DMS 273 treated with DMSO at 0.1 percent for 48 hours (cell line): ENCODE measurements at regions not wholly inside any gene's neighbourhood (a gene's known extent, or its start where the extent isn't known, plus 50 kb on each side); places are given as distances from the start of the nearest gene placed in this dataset.

Experiments used
- DNase-seq: peaks from one replicate; lab custom pipeline; 2025; lab: John Stamatoyannopoulos, UW

DNA sequence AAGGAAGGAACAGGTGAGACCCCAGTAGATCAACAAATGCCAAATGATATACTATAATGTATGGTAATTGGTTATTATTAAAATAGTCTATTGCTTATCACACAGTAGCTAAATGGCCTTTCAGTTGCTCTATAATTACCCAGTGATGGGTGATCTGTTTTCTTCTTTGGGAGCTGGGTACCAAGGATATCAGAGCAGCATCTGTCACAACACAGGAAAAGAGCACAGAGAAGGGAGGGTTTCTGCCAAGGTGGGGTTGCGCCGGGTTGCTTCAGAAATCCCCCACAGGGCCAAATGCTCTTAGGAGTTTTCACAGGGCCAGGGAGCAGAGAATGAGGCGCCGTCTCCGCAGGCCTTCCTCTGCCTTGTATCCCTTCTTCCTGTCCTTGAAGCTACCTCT is 469.4 kb downstream of the INSC start:
- DNase-seq: no peak

- DNase-seq: no peak
These were observed 471.0 kb downstream of the INSC start for GRCh38 chr11:15585602-15586331.

DNA sequence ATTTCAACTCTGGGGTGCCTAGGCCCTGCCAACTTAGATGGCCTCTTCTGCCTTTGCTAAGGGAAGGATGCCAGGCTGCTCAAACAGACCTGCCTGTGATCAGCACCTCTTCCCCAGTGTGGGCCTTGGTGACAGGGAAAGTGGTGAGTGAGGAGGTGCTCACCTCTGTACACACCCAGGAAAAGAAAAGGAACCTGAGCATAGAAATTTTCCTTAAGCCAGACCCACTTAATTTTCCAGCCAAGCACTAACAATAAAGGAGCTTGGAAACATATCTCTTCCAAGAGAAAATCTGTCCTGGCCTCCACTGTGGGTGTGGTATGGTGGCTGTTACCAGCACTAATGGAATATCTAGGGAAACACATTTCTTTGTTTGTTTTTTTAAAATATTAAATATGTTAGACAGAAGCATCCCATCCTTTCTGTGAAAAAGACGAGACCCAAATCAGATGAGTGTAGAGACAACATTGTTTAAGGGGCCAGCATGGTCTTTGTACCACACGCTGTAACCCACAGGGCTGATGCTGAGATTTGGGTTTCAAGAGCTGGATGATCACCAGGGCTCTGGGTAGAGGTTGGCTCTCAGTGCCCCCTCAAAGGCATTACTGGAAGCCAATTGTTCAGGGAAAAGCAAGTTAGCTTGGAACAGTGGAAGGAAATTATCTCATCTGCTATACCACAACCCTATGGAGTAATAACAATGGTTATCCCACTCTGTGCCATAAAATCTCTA is 472.2 kb downstream of the INSC start:
- DNase-seq: no peak

DNA sequence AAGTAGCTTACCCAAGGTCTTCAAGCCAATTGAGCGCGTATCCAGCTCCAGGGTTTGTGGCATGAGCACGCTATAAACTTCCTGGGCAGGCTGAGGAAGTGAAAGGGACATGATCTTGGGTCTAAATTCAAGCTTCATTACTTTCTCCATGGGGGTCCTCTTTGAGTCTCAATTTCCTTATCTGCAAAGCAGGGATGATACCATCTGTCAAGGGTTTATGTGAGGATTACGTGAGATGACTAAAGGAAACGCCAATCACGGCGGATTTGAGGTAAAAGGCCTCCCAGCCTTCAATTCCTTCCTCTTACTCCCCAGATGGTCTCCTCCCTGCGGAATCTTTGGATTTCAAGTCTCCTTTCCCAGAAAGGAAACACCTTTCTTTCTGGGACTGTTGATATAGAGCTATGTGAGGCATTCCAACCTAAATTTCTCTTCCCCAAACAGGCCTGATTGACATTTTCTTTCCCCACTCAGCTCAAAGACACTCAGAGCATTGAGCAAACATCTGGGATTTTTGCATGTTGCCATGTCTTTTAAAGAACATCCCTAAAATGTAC is 474.4 kb downstream of the INSC start:
- DNase-seq: peak; percentile 38

DNA sequence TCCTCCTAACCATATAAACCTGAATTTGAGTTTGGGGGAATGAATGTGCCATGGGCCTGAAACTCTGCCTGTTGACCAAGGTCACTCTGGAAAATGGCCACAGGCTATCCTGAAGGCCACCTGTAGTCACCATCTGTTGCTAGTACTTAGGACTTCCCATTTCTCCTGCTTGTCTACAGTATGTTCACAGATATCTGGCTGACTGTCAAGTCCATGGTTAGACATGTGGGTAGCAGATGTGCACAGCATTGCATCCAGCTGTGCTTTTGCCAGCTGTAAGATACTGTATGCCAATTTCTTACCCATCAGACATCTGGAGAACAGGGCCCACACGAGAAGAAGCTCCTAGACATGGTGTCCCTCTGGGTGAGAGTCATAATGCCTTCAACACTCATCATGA is 475.4 kb downstream of the INSC start:
- DNase-seq: peak; percentile 6

DNA sequence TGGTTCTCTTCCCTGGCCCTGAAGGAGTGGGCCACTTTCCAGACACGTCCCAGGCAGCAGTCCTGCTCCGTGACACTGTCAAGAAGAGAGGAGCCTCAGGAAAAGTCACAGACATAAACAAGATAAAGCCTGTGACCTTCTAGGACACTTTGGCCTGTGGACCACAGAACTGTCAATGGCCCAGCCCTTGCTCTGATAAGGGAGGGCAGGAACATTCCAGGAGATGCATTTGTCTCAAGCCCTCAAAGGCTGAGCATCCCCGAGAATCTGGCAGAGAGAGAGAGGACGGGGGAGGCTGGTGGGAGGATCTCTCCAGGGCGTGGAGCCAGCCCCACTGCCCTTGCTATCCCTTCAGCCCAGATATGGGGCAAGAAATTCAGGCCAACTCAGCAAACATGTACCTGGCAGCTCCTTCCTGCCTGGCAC is 476.4 kb downstream of the INSC start:
- DNase-seq: no peak

- no peak for DNase-seq
These were observed 479.9 kb downstream of the INSC start for GRCh38 chr11:15594607-15595006.

GRCh38 chr11:15599376-15599775 is 484.7 kb downstream of the INSC start:
- no peak for DNase-seq

- no peak for DNase-seq
These were observed 487.3 kb downstream of the INSC start for GRCh38 chr11:15602047-15602446.

- DNase-seq: no peak
These were observed 488.3 kb downstream of the INSC start for GRCh38 chr11:15602785-15603567.

- no peak for DNase-seq
These were observed 490.4 kb downstream of the INSC start for GRCh38 chr11:15605094-15605493.

GRCh38 chr11:15607361-15608036 is 492.8 kb downstream of the INSC start:
- no peak for DNase-seq

- no peak for DNase-seq
These were observed 494.7 kb downstream of the INSC start for GRCh38 chr11:15609445-15609844.

- DNase-seq: no peak
These were observed 496.2 kb downstream of the INSC start for GRCh38 chr11:15610881-15611280.

- no peak for DNase-seq
These were observed 498.5 kb downstream of the INSC start for GRCh38 chr11:15613251-15613650.

DNA sequence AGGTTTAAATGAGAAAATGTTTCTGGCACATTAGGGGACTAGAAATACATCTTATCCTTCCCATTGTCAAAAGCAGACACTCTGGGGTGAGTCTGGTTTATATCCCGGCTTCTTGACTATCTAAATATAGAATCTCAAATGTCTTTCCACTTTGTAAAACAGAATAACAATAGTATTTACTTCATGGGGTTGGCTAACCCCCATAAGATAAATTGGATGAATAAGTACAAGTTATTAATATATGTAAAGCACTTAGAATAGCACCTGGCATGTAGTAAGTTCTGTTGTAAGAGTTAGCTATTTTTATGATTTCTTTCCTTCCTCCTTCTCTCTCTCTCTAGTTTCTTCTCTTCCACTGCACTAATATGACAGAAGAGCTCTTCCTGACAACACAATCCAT is 499.1 kb downstream of the INSC start:
- no peak for DNase-seq

DNA sequence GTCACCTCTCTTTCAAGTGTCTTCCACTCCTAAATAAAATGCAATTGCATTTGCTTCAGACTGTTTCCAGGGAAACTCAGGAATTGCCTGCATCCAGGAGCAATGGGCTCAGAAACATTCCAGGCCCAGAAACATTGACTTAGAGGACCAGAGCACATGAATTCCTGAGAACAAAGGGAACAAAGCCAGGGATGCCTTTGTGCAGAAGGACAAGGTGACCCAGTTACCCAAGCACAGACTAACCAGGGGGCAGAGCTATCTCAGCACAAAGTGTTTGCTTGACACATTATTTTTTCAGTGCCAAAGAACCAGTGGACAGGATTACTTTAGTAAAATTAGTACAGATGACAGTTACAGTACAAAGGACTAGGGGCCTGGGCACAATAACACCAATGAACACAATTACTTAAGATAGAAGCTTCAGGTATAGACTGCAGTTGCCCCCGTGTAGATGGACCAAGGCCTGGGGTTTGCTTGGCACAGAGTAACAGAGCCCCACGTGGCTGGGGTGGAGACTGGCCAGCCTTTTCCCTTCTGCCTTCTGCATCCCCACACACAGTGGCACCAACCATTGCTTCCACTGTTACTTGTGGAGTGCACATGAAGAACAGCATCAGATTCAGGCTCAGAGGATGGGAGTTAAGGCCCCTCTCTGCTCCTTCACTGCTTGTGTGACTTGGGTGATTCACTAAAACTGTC is 500.8 kb downstream of the INSC start:
- no peak for DNase-seq

GRCh38 chr11:15616130-15617105 is 501.7 kb downstream of the INSC start:
- no peak for DNase-seq

GRCh38 chr11:15617126-15617525 is 502.4 kb downstream of the INSC start:
- DNase-seq: no peak

- no peak for DNase-seq
These were observed 503.9 kb downstream of the INSC start for GRCh38 chr11:15618583-15619032.
